Sigmoid colon (tissue), 4 donors: ENCODE measurements at regions not wholly inside any gene's neighbourhood (a gene's known extent, or its start where the extent isn't known, plus 50 kb on each side); places are given as distances from the start of the nearest gene placed in this dataset.

Source experiments
- POLR2A ChIP-seq, 2 donors: fragments of 450-650 bp; IDR thresholded peaks; one replicate each; pipeline ENCODE4 v1.6.1; 2016; ENCODE audit warnings: antibody characterized with exemption in 2 of 2, mild to moderate bottlenecking in 2 of 2, moderate library complexity in 2 of 2
- POLR2AphosphoS5 ChIP-seq, 4 donors: sonication (generic); formaldehyde crosslinking; IDR thresholded peaks; one replicate each; pipeline ENCODE4 v1.6.1; 2017; ENCODE audit warnings: antibody characterized with exemption in 4 of 4
- TF ChIP-seq, protein P1 (sequence below), 4 experiments: fragments of 450-650 bp in 3 of 4; fragments of 200-600 bp in 1 of 4; IDR thresholded peaks; one replicate each; pipeline ENCODE4 v1.5.1; 2016 to 2019; ENCODE audit warnings: antibody characterized with exemption in 4 of 4, mild to moderate bottlenecking in 3 of 4, moderate library complexity in 2 of 4

DNA sequence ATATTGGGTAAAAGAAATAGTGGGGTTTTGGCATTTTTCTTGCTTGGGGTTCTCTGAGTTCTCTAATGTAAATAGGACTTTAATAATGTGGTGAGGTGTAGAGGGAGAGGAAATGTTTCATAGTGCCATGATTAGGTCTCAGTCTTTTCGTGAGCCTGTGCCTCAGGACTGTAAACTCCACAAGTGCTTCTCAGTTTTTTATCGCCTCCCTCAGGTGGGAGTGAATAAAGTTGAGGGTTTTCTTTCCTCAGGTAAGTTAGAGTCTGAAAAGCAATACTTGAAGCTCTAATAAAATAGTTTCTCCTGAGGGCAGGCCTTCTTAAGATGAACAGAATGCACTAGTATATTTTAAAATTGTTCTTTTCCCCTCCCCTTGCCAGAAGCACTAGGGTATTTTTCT is 243.1 kb upstream of the SETBP1 start:
- TF ChIP-seq, protein P1, sequence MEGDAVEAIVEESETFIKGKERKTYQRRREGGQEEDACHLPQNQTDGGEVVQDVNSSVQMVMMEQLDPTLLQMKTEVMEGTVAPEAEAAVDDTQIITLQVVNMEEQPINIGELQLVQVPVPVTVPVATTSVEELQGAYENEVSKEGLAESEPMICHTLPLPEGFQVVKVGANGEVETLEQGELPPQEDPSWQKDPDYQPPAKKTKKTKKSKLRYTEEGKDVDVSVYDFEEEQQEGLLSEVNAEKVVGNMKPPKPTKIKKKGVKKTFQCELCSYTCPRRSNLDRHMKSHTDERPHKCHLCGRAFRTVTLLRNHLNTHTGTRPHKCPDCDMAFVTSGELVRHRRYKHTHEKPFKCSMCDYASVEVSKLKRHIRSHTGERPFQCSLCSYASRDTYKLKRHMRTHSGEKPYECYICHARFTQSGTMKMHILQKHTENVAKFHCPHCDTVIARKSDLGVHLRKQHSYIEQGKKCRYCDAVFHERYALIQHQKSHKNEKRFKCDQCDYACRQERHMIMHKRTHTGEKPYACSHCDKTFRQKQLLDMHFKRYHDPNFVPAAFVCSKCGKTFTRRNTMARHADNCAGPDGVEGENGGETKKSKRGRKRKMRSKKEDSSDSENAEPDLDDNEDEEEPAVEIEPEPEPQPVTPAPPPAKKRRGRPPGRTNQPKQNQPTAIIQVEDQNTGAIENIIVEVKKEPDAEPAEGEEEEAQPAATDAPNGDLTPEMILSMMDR (IDR thresholded peaks at IDR 0.05) = no peak
- TF ChIP-seq POLR2AphosphoS5 (IDR thresholded peaks at IDR 0.05) (no peak), POLR2A (IDR thresholded peaks at IDR 0.05) (no peak)
